GM12878 (cell line): ENCODE measurements at regions not wholly inside any gene's neighbourhood (a gene's known extent, or its start where the extent isn't known, plus 50 kb on each side); places are given as distances from the start of the nearest gene placed in this dataset.
A peak's percentile ranks its signal among the peaks of the same experiment; 100 is the strongest.

Source experiments
- ATAC-seq: fragments of 200-7000 bp; cut with Tn5 transposase; 3 replicates; pipeline ENCODE4 v1.9.1; 2020; ENCODE audit warnings: mild to moderate bottlenecking, moderate library complexity
- BruUV-seq: library from RNA; stranded (reverse); fragments of 400-500 nt; replicated peaks from 2 replicates; lab custom pipeline; 2021; lab: Mats Ljungman, UMichigan
- CTCF ChIA-PET: fragments of 300-600 bp; sonication (Branson Sonifier 250); formaldehyde crosslinking; extraction: SDS; loops from one replicate; lab custom pipeline; 2021; ENCODE audit warnings: inconsistent platforms; lab: Yijun Ruan, JAX
- POLR2A ChIA-PET: fragments of 350-600 bp; formaldehyde crosslinking; extraction: SDS; loops from one replicate; lab custom pipeline; 2021; ENCODE audit warnings: inconsistent platforms; lab: Charles Lee
- RAD21 ChIA-PET: fragments of 300-600 bp; sonication (Branson Sonifier 250); formaldehyde crosslinking; loops from one replicate; lab custom pipeline; 2023; ENCODE audit warnings: antibody characterized with exemption; ENCODE audit not compliant: unreplicated experiment; lab: Charles Lee
- SMC1A ChIA-PET: fragments of 300-600 bp; sonication (Branson Sonifier 250); formaldehyde crosslinking; loops from one replicate; lab custom pipeline; 2023; ENCODE audit not compliant: unreplicated experiment, uncharacterized antibody; lab: Charles Lee
- DNase-seq: peaks from one replicate; pipeline ENCODE4 v3.0.0-alpha.2; 2011; ENCODE audit warnings: low read depth, low spot score
- FAIRE-seq: peaks from 3 replicates; lab custom pipeline; 2011; peaks lifted over from hg19 to GRCh38; lab: Jason Lieb, UNC
- H2AFZ ChIP-seq: 2 replicates; pipeline ENCODE4 v1.6.0; 2011; ENCODE audit warnings: low read depth, low read length, control low read depth; ENCODE audit not compliant: control insufficient read depth
- H3K27ac ChIP-seq: 2 replicates; pipeline ENCODE4 v1.5.1; 2011; ENCODE audit warnings: control low read depth; ENCODE audit not compliant: control insufficient read depth, insufficient read depth
- H3K27me3 ChIP-seq, 2 experiments: replicated peaks in 1 of 2; 2 replicates each; pipeline versions ENCODE4 v1.6.0 to v1.6.1; 2011; ENCODE audit warnings: low read length in 1 of 2; ENCODE audit not compliant: control insufficient read depth in 2 of 2, insufficient read depth in 2 of 2
- H3K36me3 ChIP-seq, 2 experiments: 2 replicates each; pipeline ENCODE4 v1.5.1; 2011; ENCODE audit warnings: low read length in 1 of 2; ENCODE audit not compliant: control insufficient read depth in 2 of 2, insufficient read depth in 2 of 2
- H3K4me1 ChIP-seq: 2 replicates; pipeline ENCODE4 v1.6.1; 2011; ENCODE audit warnings: mild to moderate bottlenecking, low read length, moderate library complexity, mixed read lengths; ENCODE audit not compliant: control insufficient read depth, insufficient read depth
- H3K4me2 ChIP-seq: 2 replicates; pipeline ENCODE4 v1.6.0; 2011; ENCODE audit warnings: control low read depth; ENCODE audit not compliant: control insufficient read depth, insufficient read depth
- H3K4me3 ChIP-seq: fragments of 200-600 bp; sonication (generic); 2 replicates; pipeline ENCODE4 v1.5.1; 2016
- H3K79me2 ChIP-seq: 2 replicates; pipeline ENCODE4 v1.6.0; 2011; ENCODE audit warnings: low read length; ENCODE audit not compliant: control insufficient read depth, insufficient read depth
- H3K9ac ChIP-seq: 2 replicates; pipeline ENCODE4 v1.8.0; 2011; ENCODE audit warnings: low read length, control low read depth, mixed read lengths; ENCODE audit not compliant: control insufficient read depth, insufficient read depth
- H3K9me3 ChIP-seq: replicated peaks from 3 replicates; pipeline ENCODE4 v1.5.1; 2011; ENCODE audit warnings: mild to moderate bottlenecking, low read length; ENCODE audit not compliant: control insufficient read depth, insufficient read depth
- H4K20me1 ChIP-seq: 2 replicates; pipeline ENCODE4 v1.6.0; 2011; ENCODE audit not compliant: control insufficient read depth, insufficient read depth
- ATF7 ChIP-seq: fragments of 450-650 bp; IDR thresholded peaks from 2 replicates; pipeline ENCODE4 v1.6.1; 2016; ENCODE audit warnings: low read depth, mild to moderate bottlenecking
- EZH2 ChIP-seq: IDR thresholded peaks from 2 replicates; pipeline ENCODE4 v1.6.1; 2012; ENCODE audit warnings: low read depth, mild to moderate bottlenecking, control low read depth, inconsistent platforms, low read length, borderline replicate concordance; ENCODE audit not compliant: control insufficient read depth
- REST ChIP-seq: IDR thresholded peaks from 2 replicates; pipeline ENCODE4 v1.6.1; 2012; ENCODE audit warnings: mild to moderate bottlenecking, low read depth, low read length
- USF2 ChIP-seq: IDR thresholded peaks from 2 replicates; pipeline ENCODE4 v1.6.1; 2011; ENCODE audit warnings: low read depth, low read length, improper control_type of control experiment, borderline replicate concordance
- YY1 ChIP-seq: IDR thresholded peaks from 2 replicates; pipeline ENCODE4 v1.6.1; 2011; ENCODE audit warnings: low read depth, mild to moderate bottlenecking, low read length
- ZNF622 ChIP-seq: fragments of 450-650 bp; IDR thresholded peaks from 2 replicates; pipeline ENCODE4 v1.6.1; 2017; ENCODE audit warnings: mild to moderate bottlenecking, inconsistent platforms
- WGBS: methylation state at CpG from one replicate; pipeline ENCODE4 v1.1.6; 2016; ENCODE audit warnings: low lambda C conversion rate; ENCODE audit not compliant: insufficient replicate concordance, insufficient coverage; ENCODE audit errors: missing lambda C conversion rate; 5-methylcytosine and 5-hydroxymethylcytosine counted together
- in situ Hi-C: fragments of 300-500 bp; cut with MboI; formaldehyde crosslinking; loops from 9 replicates; pipeline ENCODE4 v1.14.3; 2018; ENCODE audit warnings: mixed read lengths
- intact Hi-C: fragments of 100-400 bp; cut with micrococcal nuclease; formaldehyde crosslinking; loops from one replicate; pipeline ENCODE4 v1.14.2; 2022; ENCODE audit not compliant: unreplicated experiment
- TF ChIP-seq, protein P1 (sequence below): fragments of 450-650 bp; formaldehyde crosslinking; IDR thresholded peaks from 2 replicates; pipeline ENCODE4 v1.5.0; 2022; ENCODE audit warnings: mild to moderate bottlenecking, missing genetic modification characterization
- TF ChIP-seq, protein P2 (sequence below): fragments of 450-650 bp; IDR thresholded peaks from 2 replicates; pipeline ENCODE4 v1.6.1; 2018; ENCODE audit warnings: borderline replicate concordance, mild to moderate bottlenecking; ENCODE audit not compliant: partially characterized antibody
- TF ChIP-seq, protein P3 (sequence below): fragments of 450-650 bp; IDR thresholded peaks from 2 replicates; pipeline ENCODE4 v1.6.1; 2017; ENCODE audit warnings: mild to moderate bottlenecking, low read depth, inconsistent platforms; ENCODE audit not compliant: poor library complexity, severe bottlenecking

DNA sequence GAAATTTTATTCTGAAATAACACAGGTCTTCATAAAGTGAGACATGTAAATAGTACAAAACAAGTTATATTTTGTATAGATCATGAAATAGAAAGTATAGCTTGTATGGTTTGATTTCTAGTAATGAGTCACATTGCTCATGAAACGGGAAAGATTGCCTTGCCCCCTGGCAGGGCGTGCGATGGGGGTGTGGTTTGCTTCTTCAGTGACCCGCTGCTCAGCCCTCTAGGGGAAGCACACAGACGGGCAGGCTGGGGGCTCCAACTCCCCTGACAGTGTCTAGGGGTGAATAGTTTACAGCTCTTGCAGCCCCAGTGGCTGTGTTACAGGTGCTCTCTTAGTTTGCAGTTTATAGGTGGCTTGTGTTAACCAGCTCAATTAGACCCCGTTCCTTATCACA, 170.5 kb upstream of the RGS17 start:
- Histone ChIP-seq H3K4me2 (no peak overlapping the region), H3K27ac (no peak overlapping the region), H2AFZ (no peak overlapping the region), H3K4me3 (no peak overlapping the region), H3K9ac (no peak overlapping the region), H3K27me3 (no peaks in the 10 kb centered on the region; a peak in 1 of 4 replicates), H3K9me3 (no peaks in the 10 kb centered on the region), H4K20me1 (no peaks in the 10 kb centered on the region), H3K36me3 (no peaks in the 10 kb centered on the region), H3K4me1 (no peaks in the 10 kb centered on the region), H3K79me2 (no peaks in the 10 kb centered on the region)
- FAIRE-seq (no peak), ATAC-seq (peak; percentile 84), DNase-seq (no peak)
- ChIA-PET SMC1A (interaction anchor here (0.7 to 1.4 kb wide), 2 partner anchors 10 to 816 kb away, joined by 3 read pairs; no protein-coding TSS in a partner anchor), POLR2A (interaction anchor here (0.7 kb wide), 1 partner anchor 926 kb away, joined by 4 read pairs; no protein-coding TSS in a partner anchor), RAD21 (interaction anchor here (0.7 kb wide), 1 partner anchor 11 kb away, joined by 4 read pairs; no protein-coding TSS in a partner anchor), CTCF (interaction anchor here (0.6 to 0.8 kb wide), 3 partner anchors 11 to 424 kb away, joined by 3 to 4 read pairs (median 3); no protein-coding TSS in a partner anchor)
- in situ Hi-C loops (no loop called here), intact Hi-C loops (no loop called here)
- WGBS: 31% methylated on average over 6 of the region's 6 CpGs
- no TSS peak for BruUV-seq
- TF ChIP-seq, protein P1, sequence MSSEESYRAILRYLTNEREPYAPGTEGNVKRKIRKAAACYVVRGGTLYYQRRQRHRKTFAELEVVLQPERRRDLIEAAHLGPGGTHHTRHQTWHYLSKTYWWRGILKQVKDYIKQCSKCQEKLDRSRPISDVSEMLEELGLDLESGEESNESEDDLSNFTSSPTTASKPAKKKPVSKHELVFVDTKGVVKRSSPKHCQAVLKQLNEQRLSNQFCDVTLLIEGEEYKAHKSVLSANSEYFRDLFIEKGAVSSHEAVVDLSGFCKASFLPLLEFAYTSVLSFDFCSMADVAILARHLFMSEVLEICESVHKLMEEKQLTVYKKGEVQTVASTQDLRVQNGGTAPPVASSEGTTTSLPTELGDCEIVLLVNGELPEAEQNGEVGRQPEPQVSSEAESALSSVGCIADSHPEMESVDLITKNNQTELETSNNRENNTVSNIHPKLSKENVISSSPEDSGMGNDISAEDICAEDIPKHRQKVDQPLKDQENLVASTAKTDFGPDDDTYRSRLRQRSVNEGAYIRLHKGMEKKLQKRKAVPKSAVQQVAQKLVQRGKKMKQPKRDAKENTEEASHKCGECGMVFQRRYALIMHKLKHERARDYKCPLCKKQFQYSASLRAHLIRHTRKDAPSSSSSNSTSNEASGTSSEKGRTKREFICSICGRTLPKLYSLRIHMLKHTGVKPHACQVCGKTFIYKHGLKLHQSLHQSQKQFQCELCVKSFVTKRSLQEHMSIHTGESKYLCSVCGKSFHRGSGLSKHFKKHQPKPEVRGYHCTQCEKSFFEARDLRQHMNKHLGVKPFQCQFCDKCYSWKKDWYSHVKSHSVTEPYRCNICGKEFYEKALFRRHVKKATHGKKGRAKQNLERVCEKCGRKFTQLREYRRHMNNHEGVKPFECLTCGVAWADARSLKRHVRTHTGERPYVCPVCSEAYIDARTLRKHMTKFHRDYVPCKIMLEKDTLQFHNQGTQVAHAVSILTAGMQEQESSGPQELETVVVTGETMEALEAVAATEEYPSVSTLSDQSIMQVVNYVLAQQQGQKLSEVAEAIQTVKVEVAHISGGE (CRISPR knock-in tag): no peak
- TF ChIP-seq, protein P2, sequence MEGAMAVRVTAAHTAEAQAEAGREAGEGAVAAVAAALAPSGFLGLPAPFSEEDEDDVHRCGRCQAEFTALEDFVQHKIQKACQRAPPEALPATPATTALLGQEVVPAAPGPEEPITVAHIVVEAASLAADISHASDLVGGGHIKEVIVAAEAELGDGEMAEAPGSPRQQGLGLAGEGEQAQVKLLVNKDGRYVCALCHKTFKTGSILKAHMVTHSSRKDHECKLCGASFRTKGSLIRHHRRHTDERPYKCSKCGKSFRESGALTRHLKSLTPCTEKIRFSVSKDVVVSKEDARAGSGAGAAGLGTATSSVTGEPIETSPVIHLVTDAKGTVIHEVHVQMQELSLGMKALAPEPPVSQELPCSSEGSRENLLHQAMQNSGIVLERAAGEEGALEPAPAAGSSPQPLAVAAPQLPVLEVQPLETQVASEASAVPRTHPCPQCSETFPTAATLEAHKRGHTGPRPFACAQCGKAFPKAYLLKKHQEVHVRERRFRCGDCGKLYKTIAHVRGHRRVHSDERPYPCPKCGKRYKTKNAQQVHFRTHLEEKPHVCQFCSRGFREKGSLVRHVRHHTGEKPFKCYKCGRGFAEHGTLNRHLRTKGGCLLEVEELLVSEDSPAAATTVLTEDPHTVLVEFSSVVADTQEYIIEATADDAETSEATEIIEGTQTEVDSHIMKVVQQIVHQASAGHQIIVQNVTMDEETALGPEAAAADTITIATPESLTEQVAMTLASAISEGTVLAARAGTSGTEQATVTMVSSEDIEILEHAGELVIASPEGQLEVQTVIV: no peak
- TF ChIP-seq YY1 (no peak), USF2 (no peak), EZH2 (no peak), ZNF622 (no peak), ATF7 (no peak), REST (no peak)
- TF ChIP-seq, protein P3, sequence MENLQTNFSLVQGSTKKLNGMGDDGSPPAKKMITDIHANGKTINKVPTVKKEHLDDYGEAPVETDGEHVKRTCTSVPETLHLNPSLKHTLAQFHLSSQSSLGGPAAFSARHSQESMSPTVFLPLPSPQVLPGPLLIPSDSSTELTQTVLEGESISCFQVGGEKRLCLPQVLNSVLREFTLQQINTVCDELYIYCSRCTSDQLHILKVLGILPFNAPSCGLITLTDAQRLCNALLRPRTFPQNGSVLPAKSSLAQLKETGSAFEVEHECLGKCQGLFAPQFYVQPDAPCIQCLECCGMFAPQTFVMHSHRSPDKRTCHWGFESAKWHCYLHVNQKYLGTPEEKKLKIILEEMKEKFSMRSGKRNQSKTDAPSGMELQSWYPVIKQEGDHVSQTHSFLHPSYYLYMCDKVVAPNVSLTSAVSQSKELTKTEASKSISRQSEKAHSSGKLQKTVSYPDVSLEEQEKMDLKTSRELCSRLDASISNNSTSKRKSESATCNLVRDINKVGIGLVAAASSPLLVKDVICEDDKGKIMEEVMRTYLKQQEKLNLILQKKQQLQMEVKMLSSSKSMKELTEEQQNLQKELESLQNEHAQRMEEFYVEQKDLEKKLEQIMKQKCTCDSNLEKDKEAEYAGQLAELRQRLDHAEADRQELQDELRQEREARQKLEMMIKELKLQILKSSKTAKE: no peak
